ENCODE measurements at regions not wholly inside any gene's neighbourhood (a gene's known extent, or its start where the extent isn't known, plus 50 kb on each side); places are given as distances from the start of the nearest gene placed in this dataset.

GRCh38 chr11:92779746-92780145 lies 189.7 kb upstream of the MTNR1B start:
- TF ChIP-seq CTCF (conservative IDR thresholded peaks at IDR 0.05; ENCODE audit: low read depth, low read length) (no peak), EZH2 (IDR thresholded peaks at IDR 0.05; ENCODE audit: low read length, unreplicated experiment) (no peak), EZH2phosphoT487 (IDR thresholded peaks at IDR 0.05; ENCODE audit: borderline replicate concordance, low read length) (no peak)
